Activated CD4-positive, alpha-beta T cell treated with anti-CD3 and anti-CD28 coated beads, Interleukin-2, amount 10 ng/mL, durations not matched to agents 24 days and 14 days (primary cell): ENCODE measurements at regions not wholly inside any gene's neighbourhood (a gene's known extent, or its start where the extent isn't known, plus 50 kb on each side); places are given as distances from the start of the nearest gene placed in this dataset.

Source experiments
- DNase-seq: peaks from one replicate; pipeline ENCODE4 v3.0.0; 2022
- H3K27ac Mint-ChIP-seq: one replicate; pipeline ENCODE4 v1.8.0; 2022; ENCODE audit warnings: mild to moderate bottlenecking, mixed read lengths
- H3K27me3 Mint-ChIP-seq: one replicate; pipeline ENCODE4 v1.8.0; 2022; ENCODE audit warnings: mixed read lengths
- H3K36me3 Mint-ChIP-seq: one replicate; pipeline ENCODE4 v1.8.0; 2022; ENCODE audit warnings: low read depth, mild to moderate bottlenecking, mixed read lengths
- H3K4me1 Mint-ChIP-seq: one replicate; pipeline ENCODE4 v1.8.0; 2021; ENCODE audit warnings: mixed read lengths
- H3K4me3 Mint-ChIP-seq: one replicate; pipeline ENCODE4 v1.8.0; 2022; ENCODE audit warnings: mild to moderate bottlenecking, moderate library complexity, mixed read lengths
- H3K9me3 Mint-ChIP-seq: one replicate; pipeline ENCODE4 v1.8.0; 2021; ENCODE audit warnings: mixed read lengths
- intact Hi-C: fragments of 100-400 bp; cut with micrococcal nuclease; formaldehyde crosslinking; loops from one replicate; pipeline ENCODE4 v1.15.1; 2023

DNA sequence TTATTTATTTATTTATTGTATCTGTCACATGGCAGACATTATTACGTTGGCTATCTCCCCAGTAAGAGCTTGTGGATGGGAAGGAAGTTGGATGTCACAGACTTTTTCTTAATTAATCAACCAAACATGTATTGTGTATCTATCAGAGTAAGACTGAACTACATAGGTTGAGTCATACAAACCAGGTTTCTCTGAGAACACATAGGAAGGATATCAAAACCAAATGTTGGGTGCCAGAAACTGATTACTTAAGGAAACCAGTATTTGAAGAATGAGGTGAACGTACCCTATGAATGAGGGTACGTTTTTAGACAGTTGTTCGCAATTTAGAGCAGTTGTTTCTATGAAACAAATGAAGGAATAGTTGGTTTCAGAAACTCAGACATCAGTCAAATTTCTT lies 136.4 kb downstream of the SLC17A6 start:
- intact Hi-C loops, result no loop called here
- Mint-ChIP-seq H3K27ac (no peak overlapping the region), H3K36me3 (no peaks in the 10 kb centered on the region), H3K4me3 (no peak overlapping the region), H3K27me3 (no peaks in the 10 kb centered on the region), H3K9me3 (no peaks in the 10 kb centered on the region), H3K4me1 (no peaks in the 10 kb centered on the region)
- DNase-seq, result no peak

DNA sequence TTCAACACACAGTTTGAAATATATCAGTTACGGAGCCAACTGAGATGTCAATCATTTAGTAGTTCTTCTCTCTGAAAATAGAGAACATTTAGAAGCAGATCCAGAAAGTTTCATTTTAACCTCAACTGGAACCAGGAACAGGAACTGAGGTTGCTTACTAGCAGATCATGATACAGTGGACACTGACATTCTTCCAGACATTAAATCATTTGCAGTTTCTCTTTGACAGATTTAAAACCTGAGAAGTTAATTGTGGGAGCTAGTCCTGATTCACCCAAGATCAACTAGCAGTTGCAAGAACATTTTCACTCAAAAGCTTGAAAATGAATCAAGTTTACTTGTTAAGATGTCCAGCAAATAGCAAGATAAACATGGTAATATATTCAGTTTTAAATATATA lies 135.4 kb downstream of the SLC17A6 start:
- Mint-ChIP-seq H3K36me3 (no peaks in the 10 kb centered on the region), H3K4me1 (no peaks in the 10 kb centered on the region), H3K27me3 (no peaks in the 10 kb centered on the region), H3K27ac (no peak overlapping the region), H3K9me3 (no peaks in the 10 kb centered on the region), H3K4me3 (no peak overlapping the region)
- DNase-seq, result no peak
- intact Hi-C loops, result no loop called here

DNA sequence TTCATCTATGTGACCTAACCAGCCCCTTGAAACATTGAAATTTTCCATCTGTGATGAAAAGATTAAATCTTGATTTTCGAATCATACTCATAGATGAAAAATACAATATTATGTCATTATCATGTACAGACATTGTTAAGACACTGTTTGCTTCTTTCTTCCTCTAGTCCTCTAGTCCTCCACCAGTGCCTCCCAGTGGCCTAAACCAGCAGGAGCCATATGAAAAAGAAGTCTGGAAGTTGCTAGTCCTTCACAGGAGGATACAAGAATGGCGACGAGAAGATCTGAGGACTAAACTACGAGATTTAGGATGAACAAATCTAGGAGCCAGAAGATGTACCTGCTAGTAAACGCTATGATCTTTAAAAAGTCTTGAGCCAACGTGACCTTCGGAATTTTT lies 134.1 kb downstream of the SLC17A6 start:
- no peak overlapping the region for H3K27ac Mint-ChIP-seq
- H3K27me3 Mint-ChIP-seq, result no peaks in the 10 kb centered on the region
- H3K36me3 Mint-ChIP-seq, result no peaks in the 10 kb centered on the region
- H3K4me1 Mint-ChIP-seq, result no peaks in the 10 kb centered on the region
- H3K4me3 Mint-ChIP-seq, result no peak overlapping the region
- DNase-seq, result no peak
- H3K9me3 Mint-ChIP-seq, result no peaks in the 10 kb centered on the region
- intact Hi-C loops, result no loop called here

DNA sequence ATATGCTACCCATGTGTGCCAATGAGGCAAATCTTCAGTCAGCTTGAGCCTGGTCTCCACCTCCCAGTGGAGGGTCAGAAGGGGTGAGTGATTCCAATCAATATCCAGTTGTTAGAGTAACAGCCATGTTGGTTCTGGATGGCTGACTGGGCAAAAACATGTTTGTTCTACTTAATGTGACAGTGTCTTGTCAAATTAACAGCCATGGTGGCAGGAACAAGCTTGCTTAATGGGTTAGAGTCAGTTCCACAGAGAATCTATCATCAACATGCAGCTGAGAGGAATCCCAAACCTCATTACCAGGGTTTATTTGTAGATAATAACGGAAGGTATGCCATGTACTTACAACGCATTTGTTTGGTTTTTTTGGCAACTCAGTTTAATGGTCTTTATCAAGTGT lies 133.2 kb downstream of the SLC17A6 start:
- H3K4me3 Mint-ChIP-seq, result no peak overlapping the region
- intact Hi-C loops, result no loop called here
- H3K27ac Mint-ChIP-seq, result no peak overlapping the region
- no peaks in the 10 kb centered on the region for H3K27me3 Mint-ChIP-seq
- no peaks in the 10 kb centered on the region for H3K9me3 Mint-ChIP-seq
- no peak for DNase-seq
- no peaks in the 10 kb centered on the region for H3K36me3 Mint-ChIP-seq
- H3K4me1 Mint-ChIP-seq, result no peaks in the 10 kb centered on the region

DNA sequence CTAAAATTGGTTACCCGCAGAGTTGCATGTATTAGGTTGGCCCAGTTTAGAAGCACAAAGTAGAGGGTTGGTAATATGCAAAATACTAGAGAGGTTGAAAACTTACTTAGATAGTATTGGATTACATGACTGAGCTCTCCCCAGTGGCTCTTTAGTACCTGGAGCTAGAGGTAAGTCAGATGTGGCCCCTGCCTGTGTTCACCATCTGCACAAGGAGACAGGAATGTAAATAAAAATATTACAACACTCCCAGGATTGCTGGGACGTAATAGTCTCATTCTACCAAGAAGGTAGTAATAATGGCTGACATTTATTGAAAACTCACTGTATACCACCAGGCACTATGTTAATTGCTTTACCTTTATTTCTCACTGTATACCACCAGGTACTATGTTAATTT lies 129.6 kb downstream of the SLC17A6 start:
- Mint-ChIP-seq H3K4me1 (no peaks in the 10 kb centered on the region), H3K9me3 (no peaks in the 10 kb centered on the region), H3K27ac (no peak overlapping the region), H3K4me3 (no peak overlapping the region), H3K36me3 (no peaks in the 10 kb centered on the region), H3K27me3 (no peaks in the 10 kb centered on the region)
- intact Hi-C loops, result no loop called here
- no peak for DNase-seq

DNA sequence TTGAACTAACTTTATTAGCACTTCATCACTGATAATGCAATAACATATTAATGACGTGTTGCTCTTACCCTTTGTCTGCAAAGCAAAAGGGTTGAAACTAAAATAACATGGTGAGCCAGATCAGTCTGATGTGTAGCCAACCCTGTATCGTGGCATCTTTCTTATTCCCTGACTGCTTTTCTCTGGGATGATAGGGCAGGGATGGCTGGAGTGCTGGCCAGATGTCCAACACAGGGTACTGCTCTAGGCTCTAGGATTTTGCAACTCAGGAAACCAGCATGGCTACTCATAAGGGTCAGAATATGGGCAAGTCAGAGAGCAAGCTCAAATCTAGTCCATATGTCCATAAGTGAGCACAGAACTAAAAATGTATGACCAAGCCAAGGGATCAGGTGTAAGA lies 129.1 kb downstream of the SLC17A6 start:
- no peak for DNase-seq
- Mint-ChIP-seq H3K27me3 (no peaks in the 10 kb centered on the region), H3K4me1 (no peaks in the 10 kb centered on the region), H3K27ac (no peak overlapping the region), H3K9me3 (no peaks in the 10 kb centered on the region), H3K4me3 (no peak overlapping the region), H3K36me3 (no peaks in the 10 kb centered on the region)
- intact Hi-C loops, result no loop called here

DNA sequence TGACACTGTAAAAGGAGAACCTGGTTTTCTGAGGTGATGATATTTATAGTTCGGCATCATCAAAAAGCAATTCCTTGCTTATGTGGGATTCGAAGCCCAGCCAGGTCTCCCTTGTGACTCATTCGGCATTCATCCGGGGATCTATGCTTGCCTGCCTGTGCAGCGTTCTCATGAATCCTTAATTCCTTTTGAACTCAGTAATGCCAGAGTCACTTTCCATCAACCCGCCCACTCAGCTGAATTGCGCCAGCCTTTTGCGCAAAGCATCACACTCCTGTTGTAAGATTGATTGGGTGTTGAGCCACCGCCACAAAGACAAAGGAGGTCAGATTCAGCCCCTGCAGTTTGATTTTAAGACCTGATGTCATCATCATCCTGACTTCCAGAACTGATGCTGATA lies 128.6 kb downstream of the SLC17A6 start:
- H3K4me1 Mint-ChIP-seq, result no peaks in the 10 kb centered on the region
- no peaks in the 10 kb centered on the region for H3K9me3 Mint-ChIP-seq
- H3K36me3 Mint-ChIP-seq, result no peaks in the 10 kb centered on the region
- H3K27me3 Mint-ChIP-seq, result no peaks in the 10 kb centered on the region
- no peak overlapping the region for H3K27ac Mint-ChIP-seq
- H3K4me3 Mint-ChIP-seq, result no peak overlapping the region
- intact Hi-C loops, result no loop called here
- no peak for DNase-seq

DNA sequence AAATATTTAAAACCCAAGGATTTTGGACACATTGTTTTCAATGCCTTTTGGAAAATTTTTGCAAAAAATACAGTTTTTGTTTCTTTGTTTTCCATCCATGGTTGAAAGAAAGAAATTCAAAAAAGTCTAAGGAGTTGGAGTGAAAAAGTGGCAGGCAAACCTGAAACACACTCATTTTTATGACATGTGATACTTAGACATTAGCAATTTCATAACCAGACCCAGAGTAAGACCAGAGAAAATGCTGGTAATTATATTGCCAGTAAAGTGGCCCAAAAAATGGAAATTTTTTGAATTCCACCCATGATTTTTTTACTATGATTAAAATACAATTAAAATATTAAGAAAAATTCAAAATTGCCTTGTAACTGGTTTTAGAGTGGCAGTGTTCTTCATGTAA lies 128.2 kb downstream of the SLC17A6 start:
- H3K36me3 Mint-ChIP-seq, result no peaks in the 10 kb centered on the region

DNA sequence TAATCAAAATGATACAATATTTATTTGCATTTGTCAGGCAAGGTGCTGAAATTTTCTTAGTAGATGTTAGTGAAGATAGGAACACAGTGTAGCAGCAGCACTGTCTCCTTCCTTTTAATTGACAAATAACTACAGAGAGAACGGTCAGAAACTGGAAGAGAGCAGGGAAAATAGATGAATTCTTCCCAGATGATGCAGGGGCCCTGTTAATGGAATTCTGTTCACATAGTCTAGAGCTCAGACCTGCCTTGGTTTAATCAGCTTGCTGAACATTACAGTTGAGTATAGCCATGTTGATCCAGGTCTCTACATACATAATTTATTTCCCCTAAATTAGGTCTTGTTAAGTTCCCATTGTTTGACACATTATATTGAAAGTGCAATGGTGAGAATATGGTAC lies 127.4 kb downstream of the SLC17A6 start:
- Mint-ChIP-seq H3K27me3 (no peaks in the 10 kb centered on the region), H3K9me3 (no peaks in the 10 kb centered on the region), H3K4me3 (no peak overlapping the region), H3K4me1 (no peaks in the 10 kb centered on the region), H3K36me3 (no peaks in the 10 kb centered on the region), H3K27ac (no peak overlapping the region)
- intact Hi-C loops, result no loop called here
- no peak for DNase-seq

More for the DNA sequence above, 128.2 kb downstream of the SLC17A6 start:
- Mint-ChIP-seq H3K4me1 (no peaks in the 10 kb centered on the region), H3K27me3 (no peaks in the 10 kb centered on the region), H3K9me3 (no peaks in the 10 kb centered on the region), H3K4me3 (no peak overlapping the region), H3K27ac (no peak overlapping the region)
- intact Hi-C loops, result no loop called here
- DNase-seq, result no peak

DNA sequence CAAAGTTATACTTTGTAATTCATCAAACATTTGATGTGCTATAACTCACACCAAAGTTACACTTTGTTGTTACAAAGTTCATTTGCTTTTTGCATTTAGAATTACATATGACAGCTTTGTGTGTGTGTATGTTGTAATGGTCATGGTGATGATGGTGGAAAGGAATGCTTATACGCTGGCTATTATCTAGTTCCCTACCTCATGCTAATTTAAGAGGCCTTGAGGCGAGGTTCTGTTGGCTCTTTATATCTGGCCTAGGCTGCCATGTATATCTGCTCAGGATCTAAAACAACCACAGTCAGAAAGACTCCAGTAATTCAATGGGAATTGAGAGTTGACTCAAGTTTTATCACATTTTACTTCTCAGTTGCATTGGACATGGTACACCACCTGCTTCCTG lies 123.4 kb downstream of the SLC17A6 start:
- H3K27ac Mint-ChIP-seq, result no peak overlapping the region
- no peaks in the 10 kb centered on the region for H3K27me3 Mint-ChIP-seq
- DNase-seq, result no peak
- no peak overlapping the region for H3K4me3 Mint-ChIP-seq
- H3K4me1 Mint-ChIP-seq, result no peaks in the 10 kb centered on the region
- no peaks in the 10 kb centered on the region for H3K36me3 Mint-ChIP-seq
- intact Hi-C loops, result no loop called here
- H3K9me3 Mint-ChIP-seq, result no peaks in the 10 kb centered on the region

DNA sequence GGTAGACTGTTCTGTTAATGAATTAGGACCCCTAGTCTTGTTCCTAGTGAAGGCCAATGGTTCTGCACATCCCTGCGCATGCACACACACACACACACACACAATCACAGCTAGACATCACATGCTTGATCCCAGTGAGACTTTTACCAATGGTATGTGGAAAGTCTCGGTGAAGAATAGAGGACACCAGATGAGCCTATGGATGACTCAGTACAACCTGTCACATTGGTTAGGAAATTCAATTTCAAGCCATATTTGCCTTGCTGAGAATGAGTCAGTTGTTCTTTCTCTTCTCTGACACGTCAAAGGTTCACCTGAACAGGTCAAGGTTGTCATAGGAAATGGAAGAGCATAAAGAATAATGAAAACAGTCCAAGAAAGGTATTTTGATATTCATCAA lies 122.0 kb downstream of the SLC17A6 start:
- H3K27me3 Mint-ChIP-seq, result no peaks in the 10 kb centered on the region
- intact Hi-C loops, result no loop called here
- H3K4me3 Mint-ChIP-seq, result no peak overlapping the region
- H3K27ac Mint-ChIP-seq, result no peak overlapping the region
- no peaks in the 10 kb centered on the region for H3K36me3 Mint-ChIP-seq
- DNase-seq, result no peak
- no peaks in the 10 kb centered on the region for H3K4me1 Mint-ChIP-seq
- no peaks in the 10 kb centered on the region for H3K9me3 Mint-ChIP-seq

DNA sequence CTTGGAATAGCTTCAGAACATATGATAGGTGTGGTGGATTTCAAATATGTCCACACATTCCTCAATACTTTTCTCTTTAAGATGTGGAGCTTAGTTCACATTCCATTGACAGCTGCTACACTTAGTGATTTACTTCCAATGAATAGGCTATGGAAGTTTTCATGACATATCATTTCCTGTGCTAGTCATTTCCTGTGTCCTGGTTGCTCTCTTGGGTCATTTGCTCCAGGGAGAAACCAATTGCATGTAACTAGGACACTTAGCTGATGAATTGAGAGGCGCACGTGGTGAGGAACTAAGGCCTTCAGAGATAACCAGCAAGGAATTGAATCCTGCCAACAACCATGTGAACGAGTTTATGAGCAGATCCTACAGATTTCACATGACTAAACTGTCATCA lies 120.9 kb downstream of the SLC17A6 start:
- H3K4me3 Mint-ChIP-seq, result no peak overlapping the region
- H3K36me3 Mint-ChIP-seq, result no peaks in the 10 kb centered on the region
- no peak overlapping the region for H3K27ac Mint-ChIP-seq
- no peaks in the 10 kb centered on the region for H3K27me3 Mint-ChIP-seq
- H3K4me1 Mint-ChIP-seq, result no peaks in the 10 kb centered on the region
- intact Hi-C loops, result no loop called here
- DNase-seq, result no peak
- no peaks in the 10 kb centered on the region for H3K9me3 Mint-ChIP-seq

DNA sequence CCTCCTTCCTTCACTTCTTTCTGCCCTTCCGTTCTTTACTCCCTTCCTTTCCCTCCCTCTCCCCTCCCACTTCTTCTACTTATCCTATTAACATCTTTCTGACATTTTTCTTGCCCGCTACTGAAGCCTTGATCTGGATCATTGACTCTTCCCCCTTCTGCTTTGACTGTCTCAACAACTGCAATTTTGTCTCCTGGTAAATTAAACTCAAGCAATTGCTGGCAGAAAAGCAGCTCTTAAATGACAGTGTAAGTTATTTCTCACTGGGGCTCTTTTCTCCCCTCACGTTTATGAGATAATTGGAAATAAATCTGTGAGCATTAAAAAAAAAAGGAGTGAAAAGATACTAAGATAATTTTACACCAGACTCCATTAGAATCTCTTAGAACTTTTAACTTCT lies 120.0 kb downstream of the SLC17A6 start:
- DNase-seq, result no peak
- H3K4me3 Mint-ChIP-seq, result no peak overlapping the region
- H3K36me3 Mint-ChIP-seq, result no peaks in the 10 kb centered on the region
- H3K27me3 Mint-ChIP-seq, result no peaks in the 10 kb centered on the region
- no peaks in the 10 kb centered on the region for H3K9me3 Mint-ChIP-seq
- intact Hi-C loops, result no loop called here
- no peaks in the 10 kb centered on the region for H3K4me1 Mint-ChIP-seq
- no peak overlapping the region for H3K27ac Mint-ChIP-seq

DNA sequence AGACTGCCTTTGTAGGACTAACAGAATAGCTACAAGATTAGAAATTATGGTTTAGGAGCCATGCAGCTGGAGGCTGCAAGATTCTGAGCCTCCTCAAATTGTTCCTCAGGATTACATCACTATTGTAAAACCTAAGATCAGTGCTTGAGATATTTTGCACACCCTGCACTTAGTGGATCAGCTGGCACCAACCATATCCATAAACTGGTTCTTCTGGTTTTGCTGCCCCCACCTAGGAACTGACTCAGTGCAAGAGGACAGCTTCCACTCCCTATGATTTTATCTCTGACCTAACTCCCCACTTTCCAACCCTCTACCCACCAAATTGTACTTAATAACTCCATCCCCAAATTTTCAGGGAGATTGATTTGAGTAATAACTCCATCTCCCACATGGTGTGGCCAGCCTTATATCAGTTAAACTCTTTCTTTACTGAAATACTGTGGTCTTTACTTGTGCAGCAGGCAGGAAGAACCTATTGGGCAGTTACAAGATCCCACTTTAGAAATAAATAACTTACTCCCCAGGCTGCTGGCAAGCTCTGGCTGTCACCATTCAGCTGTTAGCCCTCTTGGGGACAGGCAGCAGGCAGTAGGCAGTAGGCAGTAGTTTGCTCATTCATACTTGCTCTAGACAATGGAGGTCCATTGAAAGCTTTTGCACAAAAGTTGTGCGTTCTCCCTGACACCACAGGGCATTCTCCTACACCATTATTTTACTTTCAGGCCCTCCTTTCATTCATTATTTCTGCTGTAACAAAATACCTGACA lies 119.0 kb downstream of the SLC17A6 start:
- no peaks in the 10 kb centered on the region for H3K4me1 Mint-ChIP-seq
- no peak overlapping the region for H3K4me3 Mint-ChIP-seq

DNA sequence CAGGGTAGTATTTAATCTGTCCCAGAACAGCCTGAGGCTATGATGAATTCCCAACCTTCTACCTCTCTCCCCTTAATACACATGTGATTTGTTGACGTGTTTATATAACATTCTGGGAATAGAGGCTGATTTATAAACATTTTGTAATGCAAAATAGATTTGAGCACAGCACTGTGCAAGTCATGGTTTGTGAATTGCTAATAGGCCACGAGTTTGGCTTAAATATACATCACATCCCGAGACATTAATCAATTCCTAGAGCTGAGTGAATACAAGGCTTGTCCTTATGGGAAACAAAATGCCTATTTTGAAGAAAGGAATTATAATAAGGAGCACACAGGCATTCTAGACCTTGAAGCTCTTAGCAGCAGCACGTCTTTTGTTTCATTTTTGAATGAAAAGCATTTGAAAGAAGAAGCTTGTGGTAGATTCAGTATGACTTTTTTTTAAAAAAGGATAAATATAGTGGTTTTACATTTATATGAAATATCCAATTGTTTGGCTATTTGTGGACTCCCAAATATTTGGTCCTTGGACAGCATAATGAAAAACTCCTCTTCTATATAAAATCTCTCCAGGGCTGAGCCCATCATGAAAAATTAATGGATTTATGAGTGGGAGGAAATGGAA lies 116.4 kb downstream of the SLC17A6 start:
- DNase-seq, result no peak
- H3K4me1 Mint-ChIP-seq, result no peaks in the 10 kb centered on the region
- no peaks in the 10 kb centered on the region for H3K27me3 Mint-ChIP-seq
- H3K36me3 Mint-ChIP-seq, result no peaks in the 10 kb centered on the region
- no peaks in the 10 kb centered on the region for H3K9me3 Mint-ChIP-seq
- no peak overlapping the region for H3K27ac Mint-ChIP-seq
- no peak overlapping the region for H3K4me3 Mint-ChIP-seq
- intact Hi-C loops, result no loop called here

More for the DNA sequence above, 119.0 kb downstream of the SLC17A6 start:
- DNase-seq, result no peak
- no peak overlapping the region for H3K27ac Mint-ChIP-seq
- H3K27me3 Mint-ChIP-seq, result no peaks in the 10 kb centered on the region
- intact Hi-C loops, result no loop called here
- no peaks in the 10 kb centered on the region for H3K36me3 Mint-ChIP-seq
- no peaks in the 10 kb centered on the region for H3K9me3 Mint-ChIP-seq
